Hematopoietic multipotent progenitor cell treated with erythropoietin and hydrocortisone succinate and interleukin-3 and kit ligand, for 17 days (in vitro differentiated cells): ENCODE measurements at regions not wholly inside any gene's neighbourhood (a gene's known extent, or its start where the extent isn't known, plus 50 kb on each side); places are given as distances from the start of the nearest gene placed in this dataset.

Experiments used
- DNase-seq: peaks from one replicate; pipeline ENCODE4 v3.0.0-alpha.2; 2015; ENCODE audit warnings: low spot score

- DNase-seq = no peak
Observed at GRCh38 chr7:36100226-36100625, 52.8 kb upstream of the EEPD1 start.

GRCh38 chr7:36100634-36101033, 52.4 kb upstream of the EEPD1 start:
- DNase-seq = no peak
